Islet of Langerhans (tissue), 1 donor: ENCODE measurements at regions not wholly inside any gene's neighbourhood (a gene's known extent, or its start where the extent isn't known, plus 50 kb on each side); places are given as distances from the start of the nearest gene placed in this dataset.

ENCODE experiments used
- FAIRE-seq: peaks from one replicate; lab custom pipeline; 2011; peaks lifted over from hg19 to GRCh38; lab: Jason Lieb, UNC

- no peak for FAIRE-seq
Measured at GRCh38 chr14:99116741-99117295, 155.2 kb downstream of the BCL11B start.

- FAIRE-seq, result no peak
Measured at GRCh38 chr14:99117671-99118045, 154.3 kb downstream of the BCL11B start.

- no peak for FAIRE-seq
Measured at GRCh38 chr14:99118046-99118721, 153.8 kb downstream of the BCL11B start.

GRCh38 chr14:99118946-99119345 lies 153.1 kb downstream of the BCL11B start:
- no peak for FAIRE-seq
